Tibial nerve (tissue), 4 donors: ENCODE measurements at regions not wholly inside any gene's neighbourhood (a gene's known extent, or its start where the extent isn't known, plus 50 kb on each side); places are given as distances from the start of the nearest gene placed in this dataset.

ENCODE experiments used
- DNase-seq, 2 donors: peaks; one replicate each; pipeline ENCODE4 v3.0.0-alpha.2; 2019; ENCODE audit warnings: low spot score in 2 of 2
- H3K27ac ChIP-seq, 4 donors: fragments of 200-600 bp; sonication (generic) in 3 of 4; one replicate each; pipeline ENCODE4 v1.5.1; 2017 to 2019; ENCODE audit warnings: mild to moderate bottlenecking in 1 of 4
- H3K27me3 ChIP-seq, 2 donors: fragments of 200-600 bp; sonication (generic) in 1 of 2; one replicate each; pipeline versions ENCODE4 v1.5.1 to v1.6.0; 2017 to 2019
- H3K36me3 ChIP-seq, 3 donors: fragments of 200-600 bp; sonication (generic); one replicate each; pipeline ENCODE4 v1.5.1; 2018 to 2019
- H3K4me1 ChIP-seq, 4 donors: fragments of 200-600 bp; sonication (generic) in 3 of 4; one replicate each; pipeline ENCODE4 v1.5.1; 2017 to 2019
- H3K4me3 ChIP-seq, 4 donors: fragments of 200-600 bp; sonication (generic) in 3 of 4; one replicate each; pipeline ENCODE4 v1.5.1; 2017 to 2019; ENCODE audit warnings: mild to moderate bottlenecking in 1 of 4, moderate library complexity in 1 of 4
- H3K9me3 ChIP-seq, 4 donors: fragments of 200-600 bp; sonication (generic) in 3 of 4; one replicate each; pipeline ENCODE4 v1.5.1; 2017 to 2019
- CTCF ChIP-seq, 5 experiments: fragments of 200-600 bp in 3 of 5; fragments of 450-650 bp in 2 of 5; sonication (generic) in 3 of 5; IDR thresholded peaks; one replicate each; pipeline ENCODE4 v1.5.1; 2016 to 2019; ENCODE audit warnings: antibody characterized with exemption in 5 of 5, mild to moderate bottlenecking in 3 of 5, moderate library complexity in 2 of 5
- EP300 ChIP-seq, 2 donors: sonication (generic); formaldehyde crosslinking; IDR thresholded peaks; one replicate each; pipeline ENCODE4 v1.6.1; 2017; ENCODE audit warnings: antibody characterized with exemption in 2 of 2, mild to moderate bottlenecking in 1 of 2
- POLR2A ChIP-seq, 2 donors: fragments of 450-650 bp; IDR thresholded peaks; one replicate each; pipeline ENCODE4 v1.6.1; 2017; ENCODE audit warnings: antibody characterized with exemption in 2 of 2, mild to moderate bottlenecking in 2 of 2, moderate library complexity in 2 of 2
- WGBS, 2 donors: methylation state at CpG; one replicate each; pipeline ENCODE4 v1.1.5; 2018; 5-methylcytosine and 5-hydroxymethylcytosine counted together

DNA sequence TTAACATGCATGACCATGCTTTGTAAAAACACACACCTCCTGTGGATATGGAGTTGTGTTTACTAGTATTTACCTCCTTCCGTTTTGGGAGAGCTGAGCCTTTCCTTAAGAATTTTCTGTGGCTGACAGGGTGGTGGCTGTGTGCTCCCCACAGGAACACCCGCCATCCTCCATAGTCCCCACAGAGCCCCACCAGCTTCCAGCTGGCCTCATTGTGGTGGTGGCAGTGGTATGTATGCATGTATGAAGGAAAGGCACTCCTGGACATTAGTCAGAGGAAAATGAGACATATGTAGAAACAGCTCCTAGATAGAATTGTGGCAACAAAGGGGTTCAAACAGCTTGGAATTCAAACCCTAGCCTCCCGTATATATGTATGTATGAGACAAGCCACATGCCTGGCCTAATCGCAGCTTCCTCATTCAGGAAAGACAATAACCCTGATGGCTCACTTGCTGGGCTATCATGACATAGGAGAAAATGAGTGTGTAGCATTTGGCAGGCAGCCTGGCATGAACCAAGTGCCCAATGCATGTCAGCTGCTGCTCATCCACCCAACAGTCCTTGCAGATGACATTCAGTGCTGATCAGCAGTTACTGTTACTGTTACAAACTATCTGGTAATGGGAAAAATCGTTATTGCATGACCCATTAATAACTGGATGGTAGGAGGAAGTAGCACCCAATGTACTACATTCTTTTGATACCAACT is 459.7 kb downstream of the EBF1 start:
- DNase-seq: no peak
- no peak overlapping the region for H3K4me3 ChIP-seq
- no peaks in the 10 kb centered on the region for H3K27me3 ChIP-seq
- H3K4me1 ChIP-seq: no peaks in the 10 kb centered on the region
- no peaks in the 10 kb centered on the region for H3K9me3 ChIP-seq
- no peaks in the 10 kb centered on the region for H3K36me3 ChIP-seq
- TF ChIP-seq POLR2A (IDR thresholded peaks at IDR 0.05): no peak
- no peak for TF ChIP-seq CTCF (IDR thresholded peaks at IDR 0.05)
- TF ChIP-seq EP300 (IDR thresholded peaks at IDR 0.05): no peak
- WGBS, 2 donors: 78 to 89% methylated on average over 5 of the region's 5 CpGs
- no peak overlapping the region for H3K27ac ChIP-seq

GRCh38 chr5:158638396-158638795 is 461.3 kb downstream of the EBF1 start:
- Histone ChIP-seq H3K9me3 (no peaks in the 10 kb centered on the region), H3K4me3 (no peak overlapping the region), H3K27ac (no peak overlapping the region), H3K4me1 (no peaks in the 10 kb centered on the region), H3K27me3 (no peaks in the 10 kb centered on the region), H3K36me3 (no peaks in the 10 kb centered on the region)
- 73 to 87% methylated on average over 3 of the region's 3 CpGs for WGBS, 2 donors
- DNase-seq: no peak
- TF ChIP-seq EP300 (IDR thresholded peaks at IDR 0.05) (no peak), POLR2A (IDR thresholded peaks at IDR 0.05) (no peak), CTCF (IDR thresholded peaks at IDR 0.05) (no peak)

DNA sequence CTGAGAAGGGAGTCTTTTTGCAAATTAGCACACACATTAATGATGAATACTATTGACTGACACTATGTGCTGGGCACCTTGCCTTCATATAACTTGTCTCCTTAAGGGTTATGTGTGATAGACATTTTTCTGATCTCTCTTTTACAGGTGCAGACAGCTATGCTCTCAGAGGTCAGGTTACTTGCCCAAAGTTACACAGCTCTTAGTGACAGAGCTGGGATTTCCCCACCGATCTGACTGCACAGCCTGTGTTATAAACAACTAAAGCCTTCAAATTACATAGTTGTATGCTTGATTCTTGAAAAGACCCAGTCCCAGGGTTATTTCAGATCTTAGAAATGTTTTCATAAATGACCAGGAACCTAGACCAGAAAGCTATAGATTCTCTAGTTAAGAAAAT is 462.7 kb downstream of the EBF1 start:
- Histone ChIP-seq H3K36me3 (no peaks in the 10 kb centered on the region), H3K4me3 (no peak overlapping the region), H3K4me1 (no peaks in the 10 kb centered on the region), H3K9me3 (no peaks in the 10 kb centered on the region), H3K27ac (no peak overlapping the region), H3K27me3 (no peaks in the 10 kb centered on the region)
- 39 to 40% methylated on average over 1 of the region's 1 CpG for WGBS, 2 donors
- TF ChIP-seq EP300 (IDR thresholded peaks at IDR 0.05) (no peak), CTCF (IDR thresholded peaks at IDR 0.05) (no peak), POLR2A (IDR thresholded peaks at IDR 0.05) (no peak)
- no peak for DNase-seq

DNA sequence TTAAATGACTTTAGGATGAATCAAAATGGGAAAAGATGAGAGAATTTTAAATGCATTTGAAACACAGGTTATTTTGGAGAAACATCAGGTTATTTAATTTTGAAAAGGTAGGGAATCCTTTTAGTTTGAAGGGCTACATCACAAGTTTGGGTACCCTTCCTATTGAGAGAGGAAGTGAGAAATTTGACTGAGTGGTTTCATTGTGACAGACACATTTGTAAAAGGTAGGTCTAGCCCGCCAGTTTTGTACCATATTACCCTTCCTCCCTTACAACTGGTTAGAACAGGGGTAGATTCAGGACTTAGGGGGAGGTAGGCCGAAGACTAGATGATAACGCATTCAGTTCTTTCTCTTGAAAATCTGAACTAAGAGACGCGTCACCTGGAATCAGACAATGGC is 464.2 kb downstream of the EBF1 start:
- Histone ChIP-seq H3K36me3 (no peaks in the 10 kb centered on the region), H3K4me1 (no peaks in the 10 kb centered on the region), H3K4me3 (no peak overlapping the region), H3K27ac (no peak overlapping the region), H3K9me3 (no peaks in the 10 kb centered on the region), H3K27me3 (no peaks in the 10 kb centered on the region)
- no peak for DNase-seq
- TF ChIP-seq POLR2A (IDR thresholded peaks at IDR 0.05): no peak
- TF ChIP-seq EP300 (IDR thresholded peaks at IDR 0.05): no peak
- no peak for TF ChIP-seq CTCF (IDR thresholded peaks at IDR 0.05)
- 96 to 98% methylated on average over 5 of the region's 5 CpGs for WGBS, 2 donors

- no peak for DNase-seq
- TF ChIP-seq EP300 (IDR thresholded peaks at IDR 0.05) (no peak), POLR2A (IDR thresholded peaks at IDR 0.05) (no peak), CTCF (IDR thresholded peaks at IDR 0.05) (no peak)
- H3K36me3 ChIP-seq: no peaks in the 10 kb centered on the region
These were observed 465.0 kb downstream of the EBF1 start for GRCh38 chr5:158634714-158635113.

More at GRCh38 chr5:158634714-158635113, 465.0 kb downstream of the EBF1 start:
- H3K27ac ChIP-seq: no peak overlapping the region
- WGBS, 2 donors: 35 to 40% methylated on average over 2 of the region's 2 CpGs
- no peaks in the 10 kb centered on the region for H3K27me3 ChIP-seq
- no peaks in the 10 kb centered on the region for H3K9me3 ChIP-seq
- no peaks in the 10 kb centered on the region for H3K4me1 ChIP-seq
- no peak overlapping the region for H3K4me3 ChIP-seq
